ENCODE measurements at regions not wholly inside any gene's neighbourhood (a gene's known extent, or its start where the extent isn't known, plus 50 kb on each side); places are given as distances from the start of the nearest gene placed in this dataset.

DNA sequence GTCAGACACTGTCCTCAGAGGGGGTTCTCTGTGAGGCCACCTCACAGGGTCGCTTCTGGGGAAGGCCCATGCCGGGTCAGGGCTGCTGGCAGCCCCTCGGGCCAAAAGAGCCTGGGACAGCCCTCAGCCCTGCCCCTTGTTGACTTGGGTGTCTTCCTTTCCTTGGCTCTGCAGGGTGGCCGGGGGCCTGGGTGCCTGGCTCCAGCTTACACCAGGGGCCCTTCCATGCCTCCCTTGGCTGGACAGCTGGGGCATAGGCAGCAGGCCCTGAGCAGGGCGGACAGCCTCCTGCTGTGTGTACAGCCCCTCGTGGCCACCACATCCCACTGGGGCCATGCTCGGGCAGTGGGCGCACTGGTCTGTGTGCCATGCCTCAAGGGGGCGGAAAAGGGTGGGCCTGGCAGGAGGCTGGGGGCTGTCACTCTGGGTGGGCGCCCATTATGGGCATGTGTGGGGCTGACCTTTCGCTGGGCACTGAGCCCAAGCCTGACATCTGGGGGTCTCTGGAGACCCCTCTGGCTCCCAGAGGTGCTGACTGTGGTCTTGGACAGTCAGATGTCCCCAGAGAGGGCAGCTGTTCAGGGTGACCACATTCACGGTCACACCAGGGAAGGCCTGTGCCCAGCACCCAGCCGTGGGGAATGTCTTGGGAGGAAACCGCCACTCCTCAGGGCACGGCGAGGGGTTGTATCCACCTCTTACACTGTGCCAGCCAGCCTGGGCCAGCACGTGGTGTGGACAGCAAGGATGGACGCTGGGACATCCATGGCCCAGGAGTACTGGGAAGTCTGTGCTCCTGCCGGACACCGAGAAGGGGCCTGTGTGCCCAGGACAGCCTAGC lies 313.3 kb downstream of the TMEM121 start:
- DNase-seq (ENCODE audit: low spot score), result no peak
- in situ Hi-C loops (cut with HindIII; ENCODE audit: low sequenced_read_pairs), result no loop called here

DNA sequence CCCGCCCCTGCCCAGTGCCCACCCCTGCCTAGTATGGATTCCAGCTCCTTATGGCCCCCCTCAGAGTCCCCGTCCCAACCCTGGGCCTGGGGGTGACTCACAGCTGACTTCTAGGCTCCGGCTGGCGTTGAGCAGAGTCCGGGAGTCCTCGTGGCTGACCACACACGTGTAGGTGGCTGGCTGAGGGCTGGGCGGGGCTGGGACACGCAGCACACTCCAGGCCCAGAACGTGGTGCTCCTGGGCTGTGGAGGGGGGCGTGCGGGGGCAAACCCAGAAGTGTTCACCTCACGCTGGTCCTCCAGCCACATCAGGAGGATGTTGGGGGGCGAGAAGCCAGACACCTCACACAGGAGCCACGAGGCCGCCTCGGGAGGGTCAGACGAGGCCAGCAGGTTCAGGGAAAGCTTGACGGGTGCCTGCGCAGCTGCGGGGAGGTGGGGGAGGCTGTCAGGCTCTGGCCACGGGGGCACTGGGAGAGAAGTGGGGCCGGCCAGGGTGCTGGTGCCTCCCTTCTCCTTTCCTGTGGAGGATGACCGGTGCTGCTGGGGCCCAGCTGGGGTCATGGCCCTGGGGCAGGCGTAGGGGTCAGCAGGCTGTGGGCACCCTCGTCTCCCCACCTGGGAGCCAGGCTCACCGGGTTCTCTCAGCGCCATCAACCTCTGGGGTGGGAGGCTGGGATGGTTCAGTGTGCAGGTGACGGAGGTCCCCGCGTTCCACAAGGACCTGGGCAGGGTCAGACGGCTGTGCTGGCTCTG lies 314.1 kb downstream of the TMEM121 start:
- no peak for DNase-seq (ENCODE audit: low spot score)

DNA sequence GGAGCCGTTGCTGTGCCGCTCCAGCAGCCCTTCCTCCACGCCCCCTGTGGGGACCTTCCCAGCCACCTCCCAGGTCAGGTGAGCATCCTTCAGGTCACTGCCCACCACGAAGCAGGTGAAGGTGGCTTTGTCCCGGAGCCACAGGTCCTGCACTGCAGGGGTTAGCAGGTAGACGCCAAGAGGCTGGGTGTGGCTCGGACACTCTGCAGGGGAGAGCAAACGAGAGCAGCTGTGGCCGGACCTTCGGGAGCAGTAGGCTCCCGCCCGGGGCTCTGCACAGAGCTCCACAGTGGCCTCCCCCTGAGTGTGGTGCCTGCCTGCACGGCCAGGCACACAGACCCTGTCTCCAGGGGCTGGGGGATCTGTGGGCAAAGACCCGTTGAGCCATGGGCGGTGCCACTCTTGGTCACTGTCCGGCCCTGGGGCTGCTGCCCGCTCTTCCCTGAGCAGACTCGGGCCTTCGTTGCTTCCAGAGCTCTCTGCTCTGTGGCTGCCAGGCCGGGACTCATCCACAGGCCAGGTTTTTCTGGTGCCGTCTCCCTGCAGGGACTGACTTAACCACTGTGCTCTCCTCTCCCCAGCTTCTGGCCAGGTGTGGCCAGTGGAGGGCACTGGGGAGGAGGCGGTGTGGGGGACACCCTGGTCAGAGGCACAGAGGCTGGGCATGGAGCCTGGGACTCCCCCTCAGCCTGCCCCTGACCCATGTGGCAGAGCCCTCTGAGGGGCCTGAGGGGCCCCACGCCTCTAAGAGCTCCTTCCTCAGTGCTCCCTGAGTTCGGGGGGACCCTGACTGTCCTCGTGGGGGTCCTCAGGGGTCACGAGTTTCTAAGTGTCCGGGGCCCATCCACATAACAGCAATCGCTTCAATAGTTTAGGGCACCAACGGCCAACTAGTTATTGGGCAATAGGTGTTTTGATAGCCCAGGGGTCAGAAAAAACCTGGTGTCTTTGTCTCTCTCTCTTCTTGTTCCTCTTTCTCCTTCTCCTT lies 314.9 kb downstream of the TMEM121 start:
- no peak for DNase-seq (ENCODE audit: low spot score)
- in situ Hi-C loops (cut with HindIII; ENCODE audit: low sequenced_read_pairs), result no loop called here

More for the DNA sequence above, 314.1 kb downstream of the TMEM121 start:
- in situ Hi-C loops (cut with HindIII; ENCODE audit: low sequenced_read_pairs), result no loop called here

DNA sequence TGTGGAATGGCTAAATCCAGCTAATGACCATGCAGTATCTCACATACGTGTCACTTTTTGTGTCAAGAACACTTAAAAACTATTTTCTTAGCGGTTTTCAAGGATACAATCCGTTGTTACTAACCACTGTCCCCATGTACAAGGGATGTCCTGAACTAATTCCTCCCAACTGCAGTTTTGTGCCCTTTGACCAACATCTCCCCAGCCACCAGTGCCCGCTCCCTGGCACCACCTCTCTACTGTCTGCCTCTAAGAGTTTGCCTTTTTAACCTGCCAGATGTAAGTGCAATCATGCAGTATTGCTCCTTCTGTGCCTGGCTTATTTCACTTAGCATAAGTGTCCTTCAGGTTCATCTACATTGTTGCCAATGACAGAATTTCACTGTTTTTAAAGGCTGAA lies 315.7 kb downstream of the TMEM121 start:
- no peak for DNase-seq (ENCODE audit: low spot score)
- in situ Hi-C loops (cut with HindIII; ENCODE audit: low sequenced_read_pairs), result no loop called here

DNA sequence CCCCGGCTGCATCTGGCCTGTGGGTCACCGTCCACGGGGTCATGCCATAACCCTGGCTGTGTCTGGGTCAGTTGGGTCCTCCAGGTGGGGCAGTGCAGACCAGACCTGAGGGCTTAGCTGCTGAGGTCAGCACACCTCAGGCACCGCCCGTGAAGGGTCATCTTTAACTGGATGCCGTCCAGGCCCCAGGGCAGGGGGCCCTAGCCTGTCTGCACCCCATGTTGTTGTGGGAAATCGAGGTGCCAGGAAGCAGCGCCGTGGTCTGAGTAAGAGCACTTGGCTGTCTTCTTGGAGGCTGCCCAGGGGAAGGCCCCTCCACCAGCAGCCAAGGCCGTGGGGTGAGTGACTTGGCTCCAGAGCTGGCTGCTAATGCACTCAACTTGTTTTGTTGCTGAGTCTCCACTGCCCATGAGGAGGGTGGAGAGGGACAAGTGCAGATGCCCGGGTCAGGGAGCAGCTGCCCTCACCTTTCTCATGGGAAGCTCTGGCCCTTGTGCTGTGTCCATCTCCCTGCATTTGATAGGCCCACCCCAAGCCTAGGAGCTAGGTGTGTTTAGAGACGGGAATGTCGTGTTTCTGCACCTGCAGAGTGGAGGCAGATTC lies 317.2 kb downstream of the TMEM121 start:
- in situ Hi-C loops (cut with HindIII; ENCODE audit: low sequenced_read_pairs), result no loop called here
- no peak for DNase-seq (ENCODE audit: low spot score)

DNA sequence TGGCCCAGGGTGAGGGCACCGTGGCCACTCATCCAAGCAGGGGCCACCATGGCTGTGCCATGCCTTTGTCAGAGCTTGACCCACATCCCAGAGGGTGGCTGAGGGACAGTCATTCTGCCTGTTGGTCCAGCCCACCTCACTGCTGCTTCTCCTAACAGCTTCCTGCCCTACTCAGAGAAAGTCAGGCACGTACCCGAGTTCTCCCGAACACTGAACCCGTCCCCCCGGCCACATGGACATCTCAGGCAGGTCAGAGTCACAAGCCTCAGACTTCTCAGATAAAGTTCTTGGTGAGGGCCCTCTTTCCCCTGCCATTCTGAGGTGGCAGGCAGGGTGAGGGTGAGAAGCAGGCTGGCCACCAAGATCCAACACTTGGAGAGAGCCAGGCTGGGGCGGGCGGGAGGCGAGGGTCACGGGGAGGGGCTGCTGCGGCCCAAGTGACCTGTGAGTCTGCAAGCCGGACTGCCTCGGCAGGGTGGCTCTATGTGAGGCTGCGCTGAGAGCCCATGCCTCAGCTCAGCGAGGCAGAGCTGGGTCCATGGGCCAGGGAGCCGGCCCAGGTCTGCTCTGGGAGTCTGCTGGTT lies 317.8 kb downstream of the TMEM121 start:
- no peak for DNase-seq (ENCODE audit: low spot score)
- in situ Hi-C loops (cut with HindIII; ENCODE audit: low sequenced_read_pairs), result no loop called here

DNA sequence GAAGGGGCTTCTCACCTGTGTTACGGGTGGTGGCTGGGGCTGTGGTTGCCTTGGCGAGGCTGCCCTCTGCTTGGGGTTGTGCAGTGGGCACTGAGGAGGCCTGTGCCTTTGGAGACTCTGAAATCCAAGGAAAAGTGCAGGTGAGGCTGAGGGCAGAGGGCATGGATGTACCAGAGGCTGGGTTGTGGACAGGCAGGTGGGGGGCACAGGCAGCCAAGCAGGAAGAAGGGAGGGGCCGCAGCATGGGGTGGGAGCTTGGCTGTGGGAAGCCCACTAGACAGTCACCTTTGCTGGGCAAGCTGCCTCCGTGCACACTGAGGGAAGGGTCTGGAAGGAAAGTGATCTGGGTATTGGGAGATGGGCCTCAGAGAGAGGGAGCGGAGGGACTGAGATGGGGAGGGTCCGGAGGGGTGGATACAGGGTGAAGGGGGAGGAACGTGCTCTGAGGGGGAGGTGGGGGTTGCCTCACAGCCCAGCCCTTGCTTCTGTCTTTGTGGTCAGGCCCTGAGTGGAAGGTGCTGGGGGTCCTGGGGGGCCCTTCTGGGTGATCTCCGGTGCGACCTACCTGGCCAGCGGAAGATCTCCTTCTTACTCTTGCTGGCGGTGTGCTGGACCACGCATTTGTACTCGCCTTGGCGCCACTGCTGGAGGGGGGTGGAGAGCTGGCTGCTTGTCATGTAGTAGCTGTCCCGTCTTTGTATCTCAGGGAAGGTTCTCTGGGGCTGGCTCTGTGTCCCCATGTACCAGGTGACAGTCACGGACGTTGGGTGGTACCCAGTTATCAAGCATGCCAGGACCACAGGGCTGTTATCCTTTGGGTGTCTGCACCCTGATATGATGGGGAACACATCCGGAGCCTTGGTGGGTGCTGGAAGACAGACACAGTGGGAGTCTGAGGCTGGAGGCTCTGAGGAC lies 318.7 kb downstream of the TMEM121 start:
- DNase-seq (ENCODE audit: low spot score), result no peak
- in situ Hi-C loops (cut with HindIII; ENCODE audit: low sequenced_read_pairs), result no loop called here

DNA sequence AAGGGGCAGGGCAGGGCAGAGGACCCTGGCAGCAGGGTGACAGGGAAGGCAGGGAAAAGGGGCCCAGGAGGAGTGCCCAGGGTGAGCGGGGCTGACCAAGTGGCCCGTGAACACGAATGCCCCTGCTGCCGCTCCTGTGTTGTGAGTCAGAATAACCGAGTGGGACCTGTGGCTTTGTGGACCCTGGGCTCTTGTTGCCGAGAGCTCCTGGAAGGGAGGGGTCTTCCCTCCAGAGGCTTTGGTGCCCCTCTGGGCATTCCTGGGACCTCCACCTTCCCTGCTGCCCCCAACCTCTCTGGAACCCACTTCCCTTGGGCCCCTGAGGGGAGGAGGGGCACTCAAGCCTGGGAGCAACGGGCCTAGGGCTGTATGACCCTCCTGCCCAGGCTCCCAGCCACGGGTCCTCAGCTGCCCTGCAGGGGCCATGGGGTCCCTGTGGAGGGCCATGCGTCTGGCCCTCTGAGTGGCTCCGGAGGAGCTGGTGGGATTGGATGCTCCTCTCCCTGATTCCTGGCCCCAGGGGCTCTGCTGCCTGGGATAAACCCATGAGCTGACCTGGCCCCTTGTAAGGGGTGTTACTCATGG lies 319.4 kb downstream of the TMEM121 start:
- in situ Hi-C loops (cut with HindIII; ENCODE audit: low sequenced_read_pairs), result no loop called here
- no peak for DNase-seq (ENCODE audit: low spot score)

DNA sequence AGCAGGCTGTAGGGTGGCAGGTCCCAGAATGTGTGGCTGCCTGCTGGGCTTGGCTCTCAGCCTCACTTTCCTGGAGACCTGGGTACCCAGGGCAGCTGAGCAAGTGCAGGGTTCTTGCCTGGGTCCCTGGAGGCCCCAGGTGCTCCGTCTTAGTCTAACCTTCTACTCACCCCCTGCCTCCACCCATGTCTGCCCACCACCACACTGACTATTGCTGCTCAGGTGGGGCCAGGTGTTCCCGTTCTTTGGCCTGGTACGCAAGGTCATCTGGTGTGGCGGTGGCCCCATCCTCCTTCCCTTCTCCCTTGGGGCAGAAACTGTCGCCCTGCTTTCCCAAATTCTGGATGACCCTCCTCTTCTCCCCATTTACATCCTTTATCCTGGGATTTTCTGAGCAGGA lies 319.9 kb downstream of the TMEM121 start:
- in situ Hi-C loops (cut with HindIII; ENCODE audit: low sequenced_read_pairs), result no loop called here
- no peak for DNase-seq (ENCODE audit: low spot score)

DNA sequence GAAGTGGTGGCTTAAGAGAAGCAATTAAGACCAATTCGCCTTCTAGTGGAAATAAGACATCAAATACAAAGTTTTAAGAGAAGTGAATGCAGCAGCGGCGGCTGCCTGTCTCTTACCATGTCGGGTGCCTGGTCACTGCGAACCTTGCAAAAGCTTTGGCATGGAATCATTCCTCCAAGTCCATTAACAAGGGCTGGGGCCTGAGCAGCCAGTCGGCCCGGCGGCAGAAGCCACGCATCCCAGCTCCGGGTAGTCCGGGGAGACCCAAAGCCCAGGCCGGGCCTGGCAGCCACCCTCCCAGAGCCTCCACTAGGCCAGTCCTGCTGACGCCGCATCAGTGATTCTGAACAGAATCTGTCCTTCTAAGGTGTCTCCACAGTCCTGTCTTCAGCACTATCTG lies 321.0 kb downstream of the TMEM121 start:
- in situ Hi-C loops (cut with HindIII; ENCODE audit: low sequenced_read_pairs), result no loop called here
- DNase-seq (ENCODE audit: low spot score), result no peak

DNA sequence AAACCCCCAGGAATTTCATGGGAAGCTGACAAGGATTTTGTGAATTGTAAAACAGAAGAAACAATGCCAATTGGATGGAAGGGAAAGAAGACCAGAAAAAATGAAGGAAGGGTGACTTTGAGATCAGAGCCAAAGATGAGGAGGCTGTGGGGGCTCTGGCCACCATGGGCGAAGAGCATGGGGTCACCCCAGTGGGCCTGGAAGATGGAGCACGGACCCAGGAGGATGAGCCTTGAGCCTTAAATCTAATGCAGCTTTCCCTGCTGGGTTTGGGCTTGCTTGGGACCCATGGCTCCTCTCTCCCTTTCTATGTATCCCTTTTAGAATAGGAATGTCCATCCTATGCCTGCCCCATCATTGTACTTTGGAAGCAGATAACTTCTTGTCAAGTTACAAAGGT lies 322.2 kb downstream of the TMEM121 start:
- no peak for DNase-seq (ENCODE audit: low spot score)
- in situ Hi-C loops (cut with HindIII; ENCODE audit: low sequenced_read_pairs), result no loop called here

DNA sequence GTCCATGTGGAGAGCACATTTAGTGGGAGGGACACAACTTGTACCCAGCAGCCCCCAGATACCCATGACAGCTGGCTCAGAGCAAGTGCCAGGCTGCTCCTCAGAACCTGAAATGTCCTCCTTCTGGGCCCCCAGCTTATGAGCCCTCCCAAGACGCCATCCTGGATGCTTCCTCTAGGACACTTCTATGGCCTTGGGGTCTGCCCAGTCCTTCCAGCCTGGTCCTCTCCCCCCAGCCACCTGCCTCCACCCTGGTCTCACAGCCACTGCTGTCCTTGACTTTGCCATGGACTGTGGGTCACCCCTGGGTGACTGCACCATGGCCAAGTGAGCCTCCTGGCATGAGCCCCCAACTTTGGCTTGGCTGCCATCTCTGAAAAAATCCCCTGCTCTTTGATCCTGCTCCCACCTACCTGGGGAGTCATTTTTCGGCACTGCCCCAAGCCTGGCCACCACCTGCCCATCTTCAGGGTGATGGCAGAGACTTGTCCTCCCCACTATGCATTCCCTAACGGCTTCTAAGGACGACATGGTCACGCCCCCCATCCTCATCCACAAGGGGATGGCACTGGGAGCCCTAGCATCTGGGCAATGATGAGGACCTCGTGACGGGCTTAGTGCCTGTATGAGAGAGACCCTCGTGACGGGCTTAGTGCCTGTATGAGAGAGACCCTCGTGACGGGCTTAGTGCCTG lies 323.7 kb downstream of the TMEM121 start:
- in situ Hi-C loops (cut with HindIII; ENCODE audit: low sequenced_read_pairs), result no loop called here
- no peak for DNase-seq (ENCODE audit: low spot score)

DNA sequence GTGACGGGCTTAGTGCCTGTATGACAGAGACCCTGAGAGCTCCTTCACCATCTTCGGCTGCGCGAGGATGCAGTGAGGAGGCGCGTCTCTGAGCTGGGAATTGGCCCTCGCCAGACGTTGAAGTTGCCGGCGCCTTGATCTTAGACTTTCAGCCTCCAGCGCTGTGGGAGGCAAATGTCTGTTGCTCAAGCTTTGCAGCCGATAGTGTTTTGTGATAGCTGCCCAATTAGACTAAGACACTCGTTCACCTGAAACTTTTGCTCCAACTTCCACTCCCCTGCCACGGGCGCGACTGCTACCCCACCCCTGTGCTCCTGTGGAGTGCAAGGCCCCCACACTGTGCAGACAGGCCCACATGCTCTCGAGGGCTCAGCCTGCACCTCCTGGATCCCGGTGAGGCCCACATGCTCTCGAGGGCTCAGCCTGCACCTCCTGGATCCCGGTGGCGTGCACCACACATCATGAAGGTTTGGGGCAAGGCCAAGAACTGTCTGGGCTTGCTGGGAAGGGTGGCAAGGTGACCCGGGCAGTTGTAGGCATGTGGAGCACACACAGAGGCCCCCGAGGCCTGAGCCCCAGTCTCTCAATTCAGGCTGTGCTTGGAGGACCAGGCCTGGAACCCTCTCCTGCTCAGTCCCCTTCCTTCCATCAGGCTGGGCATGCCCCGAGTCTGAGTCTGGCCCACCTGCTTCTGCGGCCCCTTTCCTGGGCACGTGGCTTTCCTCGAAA lies 324.6 kb downstream of the TMEM121 start:
- in situ Hi-C loops (cut with HindIII; ENCODE audit: low sequenced_read_pairs), result no loop called here
- no peak for DNase-seq (ENCODE audit: low spot score)

DNA sequence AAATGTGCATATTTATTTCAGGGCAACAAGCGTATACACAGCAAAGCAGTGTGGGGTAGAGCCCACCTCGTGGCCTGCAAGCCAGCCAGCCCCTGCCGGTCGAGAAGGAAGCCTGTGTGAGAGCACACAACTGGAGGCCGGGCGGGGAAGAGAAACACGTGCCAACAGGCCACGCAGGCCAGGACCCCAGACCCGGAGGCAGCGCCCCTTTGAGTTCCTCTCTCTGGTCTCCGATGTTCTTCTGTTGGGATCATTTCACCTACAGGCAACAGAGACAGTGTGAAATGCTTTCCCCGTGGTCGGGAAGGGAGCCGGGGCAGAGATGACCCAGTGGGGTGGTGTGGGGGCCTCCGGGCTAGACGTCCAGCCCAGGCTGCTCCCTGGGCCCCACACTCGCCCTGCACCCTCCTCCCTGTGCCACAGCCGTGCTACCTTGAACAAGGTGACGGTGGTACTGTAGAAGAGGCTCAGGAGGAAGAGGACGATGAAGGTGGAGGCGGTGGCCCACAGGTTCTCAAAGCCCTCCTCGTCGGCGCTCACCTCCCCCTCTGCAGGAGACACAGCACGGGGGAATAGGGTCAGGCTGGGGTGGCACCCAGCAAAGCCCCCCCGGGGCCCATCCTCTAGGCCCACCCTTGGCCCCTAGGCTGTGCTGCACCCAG lies 325.5 kb downstream of the TMEM121 start:
- DNase-seq (ENCODE audit: low spot score), result no peak
- in situ Hi-C loops (cut with HindIII; ENCODE audit: low sequenced_read_pairs), result no loop called here

DNA sequence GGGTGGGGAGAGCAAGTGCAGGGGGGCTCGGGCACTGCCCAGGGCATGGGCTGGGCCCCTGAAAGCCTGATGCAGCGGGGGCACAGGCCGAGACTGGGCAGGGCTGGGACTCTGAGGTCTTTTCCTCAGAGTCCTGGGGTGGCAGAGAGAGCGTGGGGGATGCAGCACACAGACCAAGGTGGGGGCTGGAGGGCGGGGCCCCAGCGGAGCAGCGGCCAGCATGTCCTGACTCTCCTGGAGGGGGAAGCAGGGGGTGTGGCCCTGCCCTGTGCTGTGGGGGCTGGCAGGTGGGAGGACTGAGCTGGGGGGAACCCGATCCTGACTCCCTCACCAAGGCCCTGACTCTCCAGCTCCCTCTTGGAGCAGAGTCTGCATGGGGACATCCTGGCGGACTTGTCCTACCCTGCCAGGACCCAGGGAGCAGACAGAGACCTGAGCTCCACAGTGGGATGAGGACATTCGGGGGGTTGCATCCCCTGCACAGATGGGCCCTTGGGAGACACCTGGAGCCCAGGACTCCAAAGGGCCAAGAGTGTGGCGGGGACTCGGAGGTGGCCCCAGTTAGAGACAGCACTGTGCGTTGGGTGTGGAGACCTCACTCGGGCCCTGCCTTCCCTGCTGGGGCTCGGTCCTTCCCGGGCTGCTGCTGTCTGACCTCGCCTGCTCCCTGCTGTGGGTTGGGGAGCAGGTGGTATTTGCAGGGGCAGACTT lies 326.1 kb downstream of the TMEM121 start:
- DNase-seq (ENCODE audit: low spot score), result no peak
- in situ Hi-C loops (cut with HindIII; ENCODE audit: low sequenced_read_pairs), result no loop called here
